ENCODE measurements at regions not wholly inside any gene's neighbourhood (a gene's known extent, or its start where the extent isn't known, plus 50 kb on each side); places are given as distances from the start of the nearest gene placed in this dataset.
"Not testable (repeated sequence)": the region's sequence is repeated elsewhere in the genome, so short reads cannot be mapped to it uniquely, and the experiment has no call there.

DNA sequence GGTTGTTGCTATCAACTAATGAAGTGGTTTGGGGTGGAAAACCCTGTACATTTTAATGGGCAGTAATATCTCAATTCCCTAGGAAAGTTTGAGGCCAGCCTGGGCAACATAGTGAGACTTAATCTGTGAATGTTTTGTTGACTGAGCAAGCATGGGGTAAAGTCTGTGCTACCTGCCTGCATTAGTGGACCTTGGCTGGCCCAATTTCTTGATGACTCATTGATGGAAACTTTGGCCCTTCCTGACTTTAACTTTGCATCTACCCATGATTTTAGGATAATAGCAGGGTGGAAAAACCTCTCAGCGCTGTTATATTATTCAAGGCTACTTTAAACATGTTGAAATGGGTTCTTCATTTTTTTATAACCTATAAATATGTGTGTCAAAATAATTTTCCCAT is 389.4 kb upstream of the RORB start:
- no peak for FAIRE-seq

GRCh38 chr9:74115976-74116375 is 381.2 kb upstream of the RORB start:
- no peak for FAIRE-seq

DNA sequence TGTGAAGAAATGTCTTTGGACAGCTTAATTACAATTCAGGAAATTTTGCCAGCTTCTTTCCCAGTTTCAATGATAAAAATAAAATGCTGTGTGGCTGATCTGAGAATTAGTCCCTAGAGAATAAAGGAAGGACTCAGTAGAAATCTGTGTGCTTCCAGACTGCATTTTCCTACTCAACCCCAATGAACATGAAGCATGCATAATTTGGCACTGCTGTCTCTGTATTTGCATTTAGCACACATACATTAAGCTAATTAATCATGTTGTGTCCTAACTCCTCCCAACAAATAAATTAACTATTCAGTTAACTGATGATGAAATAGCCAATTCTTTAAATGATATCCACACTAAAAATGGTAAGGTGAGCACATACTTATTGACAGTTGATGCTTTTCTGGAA is 380.0 kb upstream of the RORB start:
- no peak for FAIRE-seq

- FAIRE-seq: no peak
Observed at GRCh38 chr9:74117731-74118130, 379.4 kb upstream of the RORB start.

- no peak for FAIRE-seq
Observed at GRCh38 chr9:74120061-74120460, 377.1 kb upstream of the RORB start.

DNA sequence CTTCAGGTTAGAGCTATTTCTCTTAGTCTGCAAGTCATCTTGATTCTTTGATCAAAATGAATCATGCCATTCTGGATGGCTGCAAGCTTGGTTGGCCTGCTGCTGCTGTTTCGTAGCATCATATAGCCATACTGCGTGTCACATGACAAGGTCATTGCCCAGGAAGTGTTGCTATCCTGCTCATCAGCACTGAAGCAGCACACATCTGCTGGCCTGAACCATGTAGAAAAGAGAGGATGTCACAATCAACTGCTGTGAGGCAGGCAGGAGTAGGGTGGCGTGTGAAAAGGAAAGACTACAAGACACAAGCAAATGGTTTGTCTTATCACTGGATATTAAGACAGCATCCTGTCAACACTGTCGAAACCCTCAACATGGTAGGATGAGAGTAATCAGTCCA is 376.7 kb upstream of the RORB start:
- FAIRE-seq: no peak

DNA sequence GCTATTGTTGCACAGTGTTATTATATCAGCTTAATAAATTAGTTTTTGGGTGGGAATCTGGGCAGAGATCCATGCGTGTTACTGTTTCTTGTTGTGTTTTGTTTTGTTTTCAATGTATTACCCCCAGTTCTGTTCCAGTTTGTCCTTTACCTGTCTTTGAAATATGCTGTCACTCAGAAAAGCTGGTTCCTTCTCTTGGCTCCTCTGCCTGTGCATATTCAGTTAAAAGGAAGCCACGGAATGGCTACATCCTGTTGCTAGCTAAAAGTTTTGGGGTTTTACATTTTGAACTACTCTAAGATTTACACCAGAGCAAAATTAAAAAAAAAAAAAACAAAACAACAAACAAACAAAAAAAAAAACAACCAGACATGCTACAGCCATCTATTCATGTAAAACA is 374.9 kb upstream of the RORB start:
- FAIRE-seq: no peak

DNA sequence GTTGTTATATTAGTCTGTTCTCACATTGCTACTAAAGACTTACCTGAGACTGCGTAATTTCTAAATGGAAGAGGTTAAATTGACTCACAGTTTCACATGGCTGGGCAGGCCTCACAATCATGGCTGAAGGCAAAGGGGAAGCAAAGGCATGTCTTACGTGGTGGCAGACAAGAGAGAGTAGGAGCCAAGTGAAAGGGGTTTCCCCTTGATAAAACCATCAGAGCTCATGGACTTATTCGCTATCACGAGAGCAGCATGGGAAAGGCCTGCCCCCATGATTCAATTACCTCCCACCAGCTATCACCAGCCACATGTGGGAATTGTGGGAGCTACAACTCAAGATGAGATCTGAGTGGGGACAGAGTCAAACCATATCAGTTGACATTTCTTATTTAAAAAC is 374.5 kb upstream of the RORB start:
- FAIRE-seq: no peak

GRCh38 chr9:74125941-74126340 is 371.2 kb upstream of the RORB start:
- no peak for FAIRE-seq

GRCh38 chr9:74132986-74133385 is 364.1 kb upstream of the RORB start:
- no peak for FAIRE-seq

DNA sequence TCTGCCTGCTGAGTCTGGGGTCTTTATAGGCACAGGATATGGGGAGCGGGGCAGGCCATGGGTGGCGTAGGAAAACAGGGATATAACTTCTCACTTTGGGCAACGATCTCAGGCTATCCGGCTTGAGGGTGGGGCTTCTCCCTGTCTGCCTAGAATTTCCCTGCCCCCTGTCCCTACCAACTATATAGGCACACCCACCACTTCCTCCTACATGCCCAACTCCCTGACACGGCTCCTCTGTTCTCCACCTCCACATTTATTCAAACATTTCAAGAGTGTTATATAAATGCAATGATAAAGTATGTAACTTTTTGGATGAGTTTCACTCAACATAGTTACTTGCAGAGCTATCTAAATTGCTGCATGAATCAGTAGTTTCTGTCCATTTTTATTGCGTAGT is 363.2 kb upstream of the RORB start:
- FAIRE-seq: no peak

DNA sequence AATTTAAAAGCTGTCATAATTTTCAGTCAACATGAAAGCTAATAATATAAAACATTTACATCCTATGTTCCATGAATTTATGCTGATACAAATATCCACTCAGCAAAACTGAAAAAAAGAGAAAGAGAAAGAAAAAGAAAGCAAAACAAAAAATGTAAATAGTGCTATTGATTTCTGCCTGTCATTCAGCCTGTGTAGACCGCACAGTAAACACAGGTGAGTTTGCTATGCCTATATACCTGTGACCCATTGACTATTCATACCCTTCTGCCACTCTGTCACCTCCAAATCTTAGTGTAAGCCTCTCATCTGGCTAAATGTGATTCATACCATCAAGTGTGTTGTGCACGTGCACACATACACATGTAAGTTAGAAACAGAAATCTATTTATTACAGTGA is 359.0 kb upstream of the RORB start:
- FAIRE-seq: no peak

DNA sequence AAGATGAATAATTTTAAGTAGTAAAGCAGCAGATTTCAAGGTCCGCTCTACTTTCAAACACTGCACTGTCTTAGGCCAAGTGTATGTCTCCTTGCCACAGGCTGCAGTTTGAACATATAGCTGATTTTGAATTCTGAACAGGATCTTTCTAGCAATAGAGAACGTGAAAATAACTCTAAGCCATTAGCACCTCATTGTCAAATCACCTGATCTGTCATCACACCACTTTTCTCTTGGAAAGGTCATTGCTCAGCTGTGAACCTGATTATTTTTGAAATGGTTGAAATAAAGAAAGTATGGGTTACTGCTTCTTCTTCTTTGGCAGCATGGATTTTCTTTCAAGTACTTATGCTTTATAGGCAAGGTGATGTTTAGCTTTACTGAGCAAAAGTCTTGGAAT is 357.0 kb upstream of the RORB start:
- no peak for FAIRE-seq

- no peak for FAIRE-seq
Observed at GRCh38 chr9:74147906-74148305, 349.2 kb upstream of the RORB start.

DNA sequence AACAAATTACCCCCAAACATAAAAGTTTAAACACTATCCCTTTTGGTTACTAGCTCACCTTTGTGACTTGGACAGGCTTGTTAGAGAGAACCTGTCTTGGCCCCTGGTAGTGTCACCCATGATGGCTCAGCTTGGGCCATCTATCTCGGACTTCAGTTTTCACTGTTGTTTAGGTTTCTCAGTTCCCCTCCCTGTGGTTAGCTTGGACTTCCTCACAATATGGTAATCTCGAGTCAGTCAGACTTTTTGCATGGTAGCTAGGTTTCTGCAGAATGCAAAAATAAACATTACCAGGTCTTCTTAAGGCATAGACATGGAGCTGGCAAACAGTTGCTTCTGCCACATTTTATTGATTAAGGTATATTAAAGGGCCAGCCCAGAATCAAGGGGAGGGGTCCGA is 324.3 kb upstream of the RORB start:
- FAIRE-seq: no peak

DNA sequence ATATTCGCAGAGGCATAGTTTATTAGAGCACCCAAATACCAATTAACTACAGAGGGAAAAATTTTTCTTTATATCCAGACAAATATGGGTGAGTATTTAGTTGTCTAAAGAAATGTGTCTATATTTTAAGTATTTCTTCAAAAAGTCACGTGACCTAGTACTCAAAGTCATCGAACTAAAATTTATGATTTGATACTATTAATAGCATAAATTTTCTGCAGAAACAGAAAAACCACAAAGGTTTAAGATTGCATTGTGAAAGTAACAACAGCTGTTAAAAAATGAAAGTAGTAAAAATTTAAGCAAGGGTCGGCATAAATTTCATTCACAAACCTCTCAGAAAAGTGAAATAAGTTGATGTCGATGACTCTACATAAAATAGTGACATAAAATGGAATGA is 323.9 kb upstream of the RORB start:
- FAIRE-seq: no peak

DNA sequence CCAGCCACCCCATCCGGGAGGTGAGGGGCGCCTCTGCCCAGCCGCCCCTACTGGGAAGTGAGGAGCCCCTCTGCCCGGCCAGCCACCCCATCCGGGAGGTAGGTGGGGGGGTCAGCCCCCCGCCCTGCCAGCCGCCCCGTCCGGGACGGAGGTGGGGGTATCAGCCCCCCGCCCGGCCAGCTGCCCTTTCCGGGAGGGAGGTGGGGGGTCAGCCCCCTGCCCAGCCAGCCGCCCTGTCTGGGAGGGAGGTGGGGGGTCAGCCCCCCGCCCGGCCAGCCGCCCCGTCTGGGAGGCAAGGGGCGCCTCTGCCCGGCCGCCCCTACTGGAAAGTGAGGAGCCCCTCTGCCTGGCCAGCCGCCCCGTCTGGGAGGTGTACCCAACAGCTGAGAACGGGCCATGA is 299.4 kb upstream of the RORB start:
- FAIRE-seq: not testable (repeated sequence)

GRCh38 chr9:74205056-74205455 is 292.1 kb upstream of the RORB start:
- FAIRE-seq: no peak

DNA sequence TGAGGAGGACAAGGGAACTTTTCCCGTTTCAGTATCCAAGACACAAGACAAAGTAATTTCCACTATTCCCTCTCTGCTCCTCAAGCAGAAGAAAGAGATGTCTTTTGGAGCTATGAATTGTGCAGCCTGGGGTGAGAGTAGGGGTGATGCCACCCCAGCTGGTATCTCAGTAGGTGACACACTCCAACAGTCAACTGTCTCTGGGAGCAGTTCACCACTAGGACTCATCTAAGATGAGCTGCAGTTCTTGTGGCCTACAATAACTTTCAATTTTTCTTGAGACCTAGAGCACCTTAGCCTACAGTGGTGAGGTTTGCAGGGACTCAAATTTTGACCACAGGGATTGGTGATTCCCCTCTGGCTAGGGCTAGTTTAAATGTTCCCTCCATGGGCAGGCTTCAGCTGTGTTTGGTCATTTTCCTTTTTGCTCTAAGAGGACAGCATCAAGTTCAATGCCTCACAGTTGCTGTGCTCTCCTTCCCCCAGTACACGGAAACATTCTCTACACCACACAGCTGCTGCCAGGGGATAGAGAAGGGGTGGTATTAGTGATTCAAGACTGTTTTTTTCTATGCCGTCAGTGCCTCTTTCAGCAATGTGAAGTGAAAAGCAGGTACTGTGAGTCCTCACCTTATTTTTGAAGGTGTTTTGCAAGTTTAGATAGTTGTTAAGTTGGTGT is 278.6 kb upstream of the RORB start:
- FAIRE-seq: no peak

- no peak for FAIRE-seq
Observed at GRCh38 chr9:74220327-74220726, 276.8 kb upstream of the RORB start.

DNA sequence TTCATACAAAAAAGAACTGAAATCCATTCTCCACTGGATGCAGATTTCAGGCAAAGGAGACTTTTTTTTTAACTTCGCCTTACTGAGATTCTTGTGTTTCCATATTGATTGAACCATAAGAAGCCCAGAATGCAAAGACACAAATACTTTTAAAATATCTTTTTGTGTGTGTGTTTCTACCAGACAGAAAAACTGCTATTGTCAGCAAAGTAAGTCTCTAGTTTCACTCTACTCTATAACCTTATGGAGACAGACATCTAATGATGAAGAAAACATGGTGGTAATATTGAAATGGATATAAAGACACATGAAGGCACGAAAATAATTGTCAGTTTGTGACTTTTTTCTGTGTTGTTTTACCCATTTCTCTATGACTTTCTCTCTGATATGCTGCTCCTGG is 260.3 kb upstream of the RORB start:
- no peak for FAIRE-seq

DNA sequence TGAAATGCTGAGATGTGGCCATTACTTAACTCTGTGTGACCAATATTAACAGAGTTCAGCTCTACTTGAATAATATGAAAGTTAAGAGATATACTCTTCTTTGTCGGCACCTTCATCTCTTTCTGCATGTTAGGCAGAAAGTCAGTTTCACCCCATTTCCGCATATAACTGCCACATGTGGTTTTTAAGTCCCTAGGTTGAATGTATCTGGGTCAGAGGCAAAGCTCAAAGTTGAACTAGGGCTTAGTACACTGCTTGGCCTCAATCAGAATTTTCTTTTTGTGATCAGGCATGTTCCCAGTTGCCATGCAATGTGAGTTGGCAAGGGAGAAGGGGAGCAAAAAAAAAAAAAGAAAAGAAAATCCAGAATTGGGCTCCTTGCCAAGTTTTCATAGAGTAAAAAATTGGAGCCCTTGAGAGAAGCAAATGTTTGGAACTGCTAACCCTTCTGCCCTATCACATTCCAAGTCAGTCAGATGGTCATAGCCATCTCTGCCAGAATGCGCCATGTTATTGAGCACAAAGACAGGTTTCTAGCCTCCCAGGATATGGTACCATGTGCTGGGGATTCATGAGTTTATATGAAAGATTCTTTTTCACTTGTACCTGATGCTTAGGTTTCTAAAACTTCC is 251.2 kb upstream of the RORB start:
- FAIRE-seq: no peak

DNA sequence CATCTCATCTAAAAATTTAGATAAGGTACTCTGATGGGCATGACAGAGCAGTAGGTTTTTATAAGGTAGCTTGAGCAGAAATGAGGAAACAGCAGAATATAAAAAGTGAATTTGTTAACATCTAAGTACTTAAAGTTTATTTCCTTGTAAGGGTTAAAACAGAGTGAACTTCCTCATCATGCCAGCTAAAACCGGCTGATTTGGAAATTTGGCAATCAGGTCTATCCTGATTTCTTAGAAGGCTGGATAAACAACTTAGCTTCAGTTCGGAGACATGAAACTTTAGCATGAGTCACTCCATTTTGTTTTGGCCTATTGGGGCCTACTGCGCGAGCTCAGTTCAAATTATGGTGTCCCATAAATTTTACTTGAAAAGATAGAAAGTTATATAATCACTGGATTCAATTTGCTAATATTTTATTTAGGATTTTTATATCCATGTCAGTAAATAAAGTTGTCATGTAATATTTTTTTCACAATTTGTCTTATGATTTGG is 241.6 kb upstream of the RORB start:
- FAIRE-seq: no peak

DNA sequence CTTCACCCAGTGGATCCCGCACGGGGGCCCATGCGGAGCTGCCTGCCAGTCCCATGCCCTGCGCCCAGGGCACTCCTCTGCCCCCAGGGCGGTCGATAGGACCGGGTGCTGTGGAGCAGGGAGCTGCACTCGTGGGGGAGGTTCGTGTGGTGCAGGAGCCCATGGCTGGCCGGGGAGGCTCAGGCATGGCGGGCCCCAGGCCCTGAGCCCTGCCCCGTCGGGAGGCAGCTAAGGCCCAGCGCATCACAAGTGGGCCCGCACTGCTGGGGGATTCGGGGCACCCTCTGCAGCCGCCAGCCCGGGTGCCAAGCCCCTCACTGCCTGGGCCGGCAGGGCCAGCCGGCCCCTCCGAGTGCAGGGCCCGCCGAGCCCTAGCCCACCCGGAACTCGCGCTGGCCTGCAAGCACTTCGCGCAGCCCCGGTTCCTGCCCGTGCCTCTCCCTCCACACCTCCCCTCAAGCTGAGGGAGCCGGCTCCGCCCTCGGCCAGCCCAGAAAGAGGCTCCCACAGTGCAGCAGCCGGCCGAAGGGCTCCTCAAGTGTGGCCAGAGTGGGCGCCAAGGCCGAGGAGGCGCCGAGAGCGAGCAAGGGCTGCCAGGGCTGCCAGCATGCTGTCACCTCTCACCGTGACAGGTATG is 221.1 kb upstream of the RORB start:
- FAIRE-seq: no peak

DNA sequence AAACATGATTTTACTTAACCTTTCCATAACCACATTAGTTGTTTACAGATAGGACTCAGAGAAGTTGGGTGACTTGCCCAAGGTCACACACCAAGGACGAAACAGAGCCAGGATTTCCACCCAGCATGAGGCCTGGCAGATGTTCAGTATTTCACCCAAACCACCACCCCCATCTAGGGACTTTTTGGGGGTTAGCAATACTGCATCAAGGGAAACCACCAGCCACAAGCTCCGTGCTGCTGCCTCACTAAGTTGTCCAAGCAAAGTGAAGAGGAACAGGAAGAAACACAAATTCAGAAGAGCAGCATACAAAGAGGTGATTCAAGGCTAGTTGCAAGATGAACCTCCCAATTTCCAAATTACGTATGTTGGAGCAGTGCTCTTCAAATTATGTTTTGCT is 219.6 kb upstream of the RORB start:
- FAIRE-seq: no peak
